IMR-90 (cell line): ENCODE measurements at regions not wholly inside any gene's neighbourhood (a gene's known extent, or its start where the extent isn't known, plus 50 kb on each side); places are given as distances from the start of the nearest gene placed in this dataset.
A peak's percentile ranks its signal among the peaks of the same experiment; 100 is the strongest.

Source experiments
- ATAC-seq: fragments of 200-7000 bp; cut with Tn5 transposase; 2 replicates; pipeline ENCODE4 v1.9.1; 2020; ENCODE audit warnings: low read depth, mild to moderate bottlenecking, moderate library complexity
- BruUV-seq: library from RNA; stranded (reverse); fragments of 400-500 nt; replicated peaks from 2 replicates; lab custom pipeline; 2021; lab: Mats Ljungman, UMichigan
- CTCF ChIA-PET: fragments of 300-600 bp; formaldehyde crosslinking; extraction: SDS; loops from one replicate; lab custom pipeline; 2021; ENCODE audit warnings: antibody characterized with exemption; lab: Yijun Ruan, JAX
- POLR2A ChIA-PET: fragments of 300-600 bp; sonication (Branson Sonifier 250); formaldehyde crosslinking; loops from one replicate; lab custom pipeline; 2022; ENCODE audit warnings: antibody characterized with exemption; ENCODE audit not compliant: unreplicated experiment; lab: Charles Lee
- DNase-seq: peaks from one replicate; pipeline ENCODE4 v3.0.0; 2013
- H2AFZ ChIP-seq: replicated peaks from 2 replicates; pipeline ENCODE3; 2013; ENCODE audit warnings: low read length, mild to moderate bottlenecking; ENCODE audit not compliant: poor library complexity
- H2AK5ac ChIP-seq: 2 replicates; pipeline ENCODE4 v1.6.1; 2013; ENCODE audit warnings: low read depth, low read length, inconsistent platforms
- H2AK9ac ChIP-seq: replicated peaks from 2 replicates; pipeline ENCODE3; 2013; ENCODE audit warnings: mild to moderate bottlenecking, low read depth, low read length, moderate library complexity; ENCODE audit not compliant: poor library complexity
- H2BK120ac ChIP-seq: 2 replicates; pipeline ENCODE4 v1.6.1; 2013; ENCODE audit warnings: low read depth, low read length, inconsistent platforms
- H2BK15ac ChIP-seq: 3 replicates; pipeline ENCODE4 v1.6.1; 2013; ENCODE audit warnings: low read depth, low read length, inconsistent platforms
- H2BK20ac ChIP-seq: 2 replicates; pipeline ENCODE4 v1.6.1; 2013; ENCODE audit warnings: low read depth, mild to moderate bottlenecking, inconsistent platforms, low read length, moderate library complexity
- H2BK5ac ChIP-seq: 2 replicates; pipeline ENCODE4 v1.6.1; 2013; ENCODE audit warnings: mild to moderate bottlenecking, low read depth, low read length, inconsistent platforms; ENCODE audit not compliant: poor library complexity, severe bottlenecking
- H3K14ac ChIP-seq: replicated peaks from 2 replicates; pipeline ENCODE4 v1.6.1; 2013; ENCODE audit warnings: low read depth, low read length, inconsistent platforms
- H3K18ac ChIP-seq: 2 replicates; pipeline ENCODE4 v1.6.1; 2013; ENCODE audit warnings: low read depth, low read length, control low read depth
- H3K23ac ChIP-seq: 2 replicates; pipeline ENCODE4 v1.6.1; 2013; ENCODE audit warnings: low read depth, low read length, inconsistent platforms
- H3K27ac ChIP-seq: 2 replicates; pipeline ENCODE4 v1.5.1; 2013; ENCODE audit warnings: mild to moderate bottlenecking, control low read depth, low read length; ENCODE audit not compliant: insufficient read depth
- H3K27me3 ChIP-seq: 2 replicates; pipeline ENCODE4 v1.6.1; 2013; ENCODE audit warnings: low read length; ENCODE audit not compliant: control insufficient read depth, insufficient read depth
- H3K36me3 ChIP-seq: 2 replicates; pipeline ENCODE4 v1.6.1; 2013; ENCODE audit warnings: low read length, mixed read lengths; ENCODE audit not compliant: control insufficient read depth, insufficient read depth
- H3K4ac ChIP-seq: 2 replicates; pipeline ENCODE4 v1.6.1; 2013; ENCODE audit warnings: low read depth, low read length, inconsistent platforms
- H3K4me1 ChIP-seq: 2 replicates; pipeline ENCODE4 v1.6.1; 2013; ENCODE audit warnings: low read length, mixed read lengths; ENCODE audit not compliant: control insufficient read depth, insufficient read depth
- H3K4me2 ChIP-seq: 2 replicates; pipeline ENCODE4 v1.6.1; 2013; ENCODE audit warnings: low read depth, mild to moderate bottlenecking, control low read depth, low read length, moderate library complexity
- H3K4me3 ChIP-seq: 2 replicates; pipeline ENCODE4 v1.5.1; 2013; ENCODE audit warnings: low read depth, mild to moderate bottlenecking, control low read depth, low read length, moderate library complexity; ENCODE audit not compliant: insufficient read depth
- H3K56ac ChIP-seq: 2 replicates; pipeline ENCODE4 v1.6.1; 2013; ENCODE audit warnings: low read length, inconsistent platforms; ENCODE audit not compliant: insufficient read depth; ENCODE audit errors: extremely low read depth
- H3K79me1 ChIP-seq, 2 experiments: 2 replicates each; pipeline ENCODE4 v1.6.1; 2013; ENCODE audit warnings: low read length in 2 of 2, inconsistent platforms in 1 of 2, low read depth in 1 of 2
- H3K9ac ChIP-seq: 2 replicates; pipeline ENCODE4 v1.6.1; 2013; ENCODE audit warnings: low read depth, low read length, control low read depth
- H3K9me1 ChIP-seq: 2 replicates; pipeline ENCODE4 v1.6.1; 2013; ENCODE audit warnings: low read length, inconsistent platforms; ENCODE audit not compliant: insufficient read depth
- H3K9me3 ChIP-seq: 2 replicates; pipeline ENCODE4 v1.6.1; 2013; ENCODE audit warnings: low read length; ENCODE audit not compliant: control insufficient read depth, insufficient read depth
- H4K20me1 ChIP-seq: 2 replicates; pipeline ENCODE4 v1.6.1; 2013; ENCODE audit warnings: low read length, inconsistent platforms; ENCODE audit not compliant: insufficient read depth
- H4K5ac ChIP-seq: 2 replicates; pipeline ENCODE4 v1.6.1; 2013; ENCODE audit warnings: mild to moderate bottlenecking, low read depth, low read length, control low read depth
- H4K8ac ChIP-seq, 2 experiments: 2 replicates each; pipeline ENCODE4 v1.6.1; 2013; ENCODE audit warnings: low read depth in 2 of 2, low read length in 2 of 2, control low read depth in 1 of 2, inconsistent platforms in 1 of 2
- H4K91ac ChIP-seq: 2 replicates; pipeline ENCODE4 v1.6.1; 2013; ENCODE audit warnings: low read depth, low read length, inconsistent platforms; ENCODE audit not compliant: insufficient read depth
- BHLHE40 ChIP-seq: fragments of 150-350 bp; IDR thresholded peaks from 2 replicates; pipeline ENCODE4 v1.6.1; 2016; ENCODE audit warnings: mild to moderate bottlenecking, low read depth, low read length
- CTCF ChIP-seq: conservative IDR thresholded peaks from 2 replicates; pipeline ENCODE4 v1.5.1; 2012; ENCODE audit warnings: mild to moderate bottlenecking, low read depth, low read length, improper control_type of control experiment
- MXI1 ChIP-seq: IDR thresholded peaks from 2 replicates; pipeline ENCODE4 v1.6.1; 2012; ENCODE audit warnings: low read depth, mild to moderate bottlenecking, low read length, moderate library complexity, borderline replicate concordance
- RCOR1 ChIP-seq: IDR thresholded peaks from 2 replicates; pipeline ENCODE4 v1.6.1; 2012; ENCODE audit warnings: mild to moderate bottlenecking, low read length, improper control_type of control experiment; ENCODE audit not compliant: insufficient replicate concordance
- WGBS, 2 experiments: methylation state at CpG; one replicate each; pipeline versions ENCODE4 v1.1.5 to v1.1.7; 2013; ENCODE audit warnings: missing lambda C conversion rate in 2 of 2; ENCODE audit not compliant: insufficient read length in 1 of 2; ENCODE audit errors: extremely low coverage in 2 of 2; 5-methylcytosine and 5-hydroxymethylcytosine counted together
- dilution Hi-C: fragments of 300-500 bp; cut with HindIII; formaldehyde crosslinking; loops from one replicate; pipeline ENCODE4 v1.14.3; 2018; ENCODE audit warnings: low sequenced_read_pairs; ENCODE audit not compliant: unreplicated experiment
- in situ Hi-C: fragments of 300-500 bp; cut with MboI; formaldehyde crosslinking; loops from 3 replicates; pipeline ENCODE4 v1.14.3; 2019; ENCODE audit warnings: low sequenced_read_pairs, inconsistent platforms, mixed read lengths
- intact Hi-C: fragments of 100-400 bp; cut with micrococcal nuclease; formaldehyde crosslinking; loops from 2 replicates; pipeline ENCODE4 v1.10.0; 2022

DNA sequence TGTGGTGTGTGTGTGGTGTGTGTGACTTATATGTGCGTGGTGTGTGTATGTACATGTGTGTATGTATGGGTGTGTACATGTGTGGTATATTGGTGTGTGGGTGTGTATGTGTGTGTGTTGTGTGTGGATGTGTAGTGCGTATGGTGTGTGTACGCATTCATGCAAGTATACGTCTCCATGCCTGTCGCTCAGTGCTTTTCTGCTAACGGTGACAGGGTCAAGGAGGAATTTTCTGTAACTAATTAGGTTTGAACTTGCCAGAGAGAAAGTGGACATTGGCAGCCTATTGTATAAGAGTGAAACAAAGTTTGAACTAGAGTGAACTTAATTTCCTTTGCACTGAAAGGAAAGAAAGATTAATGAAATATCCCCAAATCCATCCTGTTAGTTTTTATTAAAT, 120.9 kb upstream of the GSC start:
- Histone ChIP-seq H3K4me3 (no peak overlapping the region), H3K18ac (no peak overlapping the region), H3K56ac (no peak overlapping the region), H2BK15ac (no peak overlapping the region), H2BK5ac (peak overlapping the region; percentile 70), H2AK5ac (no peak overlapping the region), H3K27me3 (no peaks in the 10 kb centered on the region), H3K14ac (no peak overlapping the region), H3K23ac (no peak overlapping the region), H4K20me1 (no peaks in the 10 kb centered on the region), H4K8ac (no peak overlapping the region), H3K36me3 (no peaks in the 10 kb centered on the region), H3K4me2 (no peak overlapping the region), H3K4ac (no peak overlapping the region), H3K27ac (no peak overlapping the region), H3K79me1 (no peaks in the 10 kb centered on the region), H2BK20ac (no peak overlapping the region), H3K4me1 (no peaks in the 10 kb centered on the region), H2BK120ac (no peak overlapping the region), H3K9ac (no peak overlapping the region), H4K91ac (no peak overlapping the region), H2AFZ (no peak overlapping the region), H3K9me3 (peaks cover 21% of the 10 kb centered on the region), H4K5ac (no peak overlapping the region), H3K9me1 (no peaks in the 10 kb centered on the region), H2AK9ac (no peak overlapping the region)
- in situ Hi-C loops: no loop called here
- no TSS peak for BruUV-seq
- dilution Hi-C loops: no loop called here
- ATAC-seq (no peak), DNase-seq (no peak)
- WGBS, 2 experiments: 60% methylated on average over 5 of the region's 6 CpGs; no CpG with 5 or more reads in 1 of the 2 experiments
- intact Hi-C loops: no loop called here
- POLR2A ChIA-PET: no interaction called here
- TF ChIP-seq CTCF (no peak), RCOR1 (no peak), BHLHE40 (no peak), MXI1 (no peak)
- CTCF ChIA-PET: no interaction called here
